SK-N-SH (cell line): ENCODE measurements at regions not wholly inside any gene's neighbourhood (a gene's known extent, or its start where the extent isn't known, plus 50 kb on each side); places are given as distances from the start of the nearest gene placed in this dataset.

ENCODE experiments used
- CTCF ChIA-PET: fragments of 300-600, 350-600 bp; formaldehyde crosslinking; extraction: SDS; loops from one replicate; lab custom pipeline; 2021; lab: Yijun Ruan, JAX
- POLR2A ChIA-PET: fragments of 350-600 bp; sonication (Branson Sonifier 250); formaldehyde crosslinking; extraction: SDS; loops from one replicate; lab custom pipeline; 2020; ENCODE audit warnings: antibody characterized with exemption, inconsistent platforms; lab: Yijun Ruan, JAX
- DNase-seq: peaks from one replicate; pipeline ENCODE4 v3.0.0; 2012
- H2AFZ ChIP-seq: fragments of 200-600 bp; sonication (generic); 2 replicates; pipeline ENCODE4 v1.8.1; 2016; ENCODE audit warnings: antibody characterized with exemption, mild to moderate bottlenecking, low read depth
- H3F3A ChIP-seq: fragments of 200-600 bp; sonication (generic); replicated peaks from 2 replicates; pipeline ENCODE3; 2016; ENCODE audit warnings: antibody characterized with exemption, mild to moderate bottlenecking; ENCODE audit not compliant: insufficient read depth
- H3K27ac ChIP-seq, 2 experiments: fragments of 200-500 bp in 1 of 2; fragments of 200-600 bp in 1 of 2; sonication (Bioruptor generic) in 1 of 2; sonication (generic), shearing (Covaris generic) in 1 of 2; 2 replicates each; pipeline versions ENCODE4 v1.5.1 to v1.6.1; 2014 to 2016; ENCODE audit warnings: low read depth in 2 of 2, inconsistent platforms in 1 of 2, low read length in 1 of 2, mild to moderate bottlenecking in 1 of 2, mixed read lengths in 1 of 2
- H3K27me3 ChIP-seq: fragments of 200-600 bp; sonication (generic), shearing (Covaris generic); 2 replicates; pipeline ENCODE4 v1.6.1; 2016; ENCODE audit warnings: mixed run types; ENCODE audit not compliant: insufficient read depth
- H3K36me3 ChIP-seq, 2 experiments: fragments of 200-500 bp in 1 of 2; fragments of 200-600 bp in 1 of 2; sonication (Bioruptor generic) in 1 of 2; sonication (generic) in 1 of 2; replicated peaks in 1 of 2; 2 replicates each; pipeline versions ENCODE3 to v1.5.1; 2014 to 2016; ENCODE audit warnings: low read length in 1 of 2, mild to moderate bottlenecking in 1 of 2; ENCODE audit not compliant: insufficient read depth in 2 of 2, control insufficient read depth in 1 of 2
- H3K4me1 ChIP-seq, 2 experiments: fragments of 200-500 bp in 1 of 2; fragments of 200-600 bp in 1 of 2; sonication (Bioruptor generic) in 1 of 2; sonication (generic), shearing (Covaris generic) in 1 of 2; 2 replicates each; pipeline versions ENCODE4 v1.5.1 to v1.6.1; 2014 to 2016; ENCODE audit warnings: low read depth in 1 of 2, low read length in 1 of 2, mixed run types in 1 of 2; ENCODE audit not compliant: insufficient read depth in 2 of 2, control insufficient read depth in 1 of 2
- H3K4me2 ChIP-seq: fragments of 200-600 bp; sonication (generic), shearing (Covaris generic); 2 replicates; pipeline ENCODE4 v1.6.1; 2017; ENCODE audit warnings: mixed run types
- H3K4me3 ChIP-seq, 2 experiments: fragments of 200-500 bp in 1 of 2; fragments of 200-600 bp in 1 of 2; sonication (Bioruptor generic) in 1 of 2; sonication (generic), shearing (Covaris generic) in 1 of 2; 2 replicates each; pipeline versions ENCODE4 v1.5.1 to v1.8.1; 2014 to 2016; ENCODE audit warnings: low read depth in 2 of 2, inconsistent platforms in 1 of 2, low read length in 1 of 2, mild to moderate bottlenecking in 1 of 2, mixed read lengths in 1 of 2, moderate library complexity in 1 of 2
- H3K79me2 ChIP-seq: fragments of 200-600 bp; sonication (generic); 2 replicates; pipeline ENCODE4 v1.8.1; 2017; ENCODE audit warnings: mild to moderate bottlenecking; ENCODE audit not compliant: insufficient read depth
- H3K9ac ChIP-seq: fragments of 200-600 bp; sonication (generic); 2 replicates; pipeline ENCODE4 v1.6.1; 2017; ENCODE audit warnings: mixed run types
- H3K9me2 ChIP-seq: fragments of 200-600 bp; sonication (generic); 2 replicates; pipeline ENCODE4 v1.6.1; 2017; ENCODE audit warnings: mixed run types
- H3K9me3 ChIP-seq: fragments of 200-600 bp; sonication (generic); 2 replicates; pipeline ENCODE4 v1.6.1; 2017; ENCODE audit warnings: mixed run types, mild to moderate bottlenecking, moderate library complexity
- H4K20me1 ChIP-seq: fragments of 200-600 bp; sonication (generic); 2 replicates; pipeline ENCODE4 v1.6.1; 2017; ENCODE audit warnings: mild to moderate bottlenecking, mixed run types; ENCODE audit not compliant: insufficient read depth
- CHD2 ChIP-seq: fragments of 150-350 bp; IDR thresholded peaks from 2 replicates; pipeline ENCODE4 v1.6.1; 2018; ENCODE audit warnings: low read length; ENCODE audit not compliant: partially characterized antibody
- EP300 ChIP-seq, 2 experiments: IDR thresholded peaks; 2 replicates each; pipeline versions ENCODE4 v1.4.0 to v1.6.1; 2012; ENCODE audit warnings: borderline replicate concordance in 1 of 2, low read depth in 1 of 2, low read length in 1 of 2
- FOSL2 ChIP-seq: IDR thresholded peaks from 2 replicates; pipeline ENCODE4 v1.4.0; 2012; ENCODE audit warnings: low read depth, mild to moderate bottlenecking, moderate library complexity, borderline replicate concordance
- FOXJ3 ChIP-seq: sonication (generic); formaldehyde crosslinking; IDR thresholded peaks from 2 replicates; pipeline ENCODE4 v1.5.1; 2020; ENCODE audit warnings: mild to moderate bottlenecking, missing genetic modification reagents
- GABPA ChIP-seq: IDR thresholded peaks from 2 replicates; pipeline ENCODE4 v1.4.0; 2012; ENCODE audit warnings: low read depth, mild to moderate bottlenecking
- GATA2 ChIP-seq: sonication (generic); formaldehyde crosslinking; IDR thresholded peaks from 2 replicates; pipeline ENCODE4 v1.5.0; 2020; ENCODE audit warnings: mild to moderate bottlenecking, missing genetic modification reagents
- IRF3 ChIP-seq: fragments of 150-350 bp; IDR thresholded peaks from 2 replicates; pipeline ENCODE4 v1.6.1; 2016; ENCODE audit warnings: mild to moderate bottlenecking, low read depth, low read length
- JUND ChIP-seq: IDR thresholded peaks from 2 replicates; pipeline ENCODE4 v1.4.0; 2012
- MAX ChIP-seq: IDR thresholded peaks from 2 replicates; pipeline ENCODE4 v1.4.0; 2012; ENCODE audit warnings: low read depth
- NFIC ChIP-seq: IDR thresholded peaks from 2 replicates; pipeline ENCODE4 v1.4.0; 2012; ENCODE audit warnings: borderline replicate concordance
- NRF1 ChIP-seq: IDR thresholded peaks from 2 replicates; pipeline ENCODE4 v1.6.1; 2012; ENCODE audit warnings: low read depth, mild to moderate bottlenecking, low read length
- PBX3 ChIP-seq: IDR thresholded peaks from 2 replicates; pipeline ENCODE4; 2012
- RAD21 ChIP-seq: IDR thresholded peaks from 2 replicates; pipeline ENCODE4 v1.6.1; 2012; ENCODE audit warnings: mild to moderate bottlenecking, low read length
- RFX5 ChIP-seq: IDR thresholded peaks from 2 replicates; pipeline ENCODE4 v1.6.1; 2012; ENCODE audit warnings: mild to moderate bottlenecking, improper control_type of control experiment, low read length
- RXRA ChIP-seq: IDR thresholded peaks from 2 replicates; pipeline ENCODE4 v1.4.0; 2012; ENCODE audit warnings: low read depth, mild to moderate bottlenecking, borderline replicate concordance
- SIN3A ChIP-seq: IDR thresholded peaks from 2 replicates; pipeline ENCODE4 v1.6.1; 2012; ENCODE audit warnings: low read depth, mild to moderate bottlenecking, low read length, moderate library complexity, borderline replicate concordance
- TCF12 ChIP-seq: IDR thresholded peaks from 2 replicates; pipeline ENCODE4 v1.4.0; 2012
- TEAD4 ChIP-seq: IDR thresholded peaks from 2 replicates; pipeline ENCODE4 v1.4.0; 2012; ENCODE audit warnings: mild to moderate bottlenecking, borderline replicate concordance; ENCODE audit not compliant: insufficient read depth
- WGBS: methylation state at CpG from one replicate; pipeline ENCODE4 v1.1.6; 2017; ENCODE audit warnings: low lambda C conversion rate; 5-methylcytosine and 5-hydroxymethylcytosine counted together
- TF ChIP-seq, protein P1 (sequence below): fragments of 150-350 bp; IDR thresholded peaks from 2 replicates; pipeline ENCODE4 v1.6.1; 2017; ENCODE audit warnings: antibody characterized with exemption, low read length, low read depth, borderline replicate concordance
- TF ChIP-seq, protein P2 (sequence below): fragments of 200-600 bp; sonication (generic); IDR thresholded peaks from 2 replicates; pipeline ENCODE4 v1.6.1; 2017; ENCODE audit warnings: antibody characterized with exemption, mild to moderate bottlenecking, moderate library complexity

DNA sequence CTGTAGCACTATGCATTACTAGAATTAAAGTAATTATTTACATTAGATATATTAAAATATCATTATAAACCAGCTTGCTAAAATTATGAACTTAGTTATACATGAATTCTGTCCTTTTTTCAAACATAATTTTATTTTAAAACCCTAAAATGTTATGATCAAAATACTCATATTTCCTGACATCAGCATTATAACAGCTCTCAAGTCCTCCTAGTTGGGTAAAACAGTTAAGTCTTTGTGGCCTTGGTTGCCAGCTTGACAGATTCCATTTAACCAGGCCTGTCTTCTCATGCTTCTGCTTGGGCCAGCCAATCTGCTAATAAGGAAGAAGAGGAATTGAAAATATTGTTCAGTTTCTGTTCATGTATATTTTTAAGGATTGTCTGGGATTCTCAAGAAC, 147.9 kb upstream of the SLC35B3 start (continued):
- TF ChIP-seq, protein P1, sequence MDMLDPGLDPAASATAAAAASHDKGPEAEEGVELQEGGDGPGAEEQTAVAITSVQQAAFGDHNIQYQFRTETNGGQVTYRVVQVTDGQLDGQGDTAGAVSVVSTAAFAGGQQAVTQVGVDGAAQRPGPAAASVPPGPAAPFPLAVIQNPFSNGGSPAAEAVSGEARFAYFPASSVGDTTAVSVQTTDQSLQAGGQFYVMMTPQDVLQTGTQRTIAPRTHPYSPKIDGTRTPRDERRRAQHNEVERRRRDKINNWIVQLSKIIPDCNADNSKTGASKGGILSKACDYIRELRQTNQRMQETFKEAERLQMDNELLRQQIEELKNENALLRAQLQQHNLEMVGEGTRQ = no peak
- no peak for TF ChIP-seq JUND
- no peak for TF ChIP-seq EP300 (IDR thresholded peaks at IDR 0.05; ENCODE audit: borderline replicate concordance in 1 of 2, low read depth in 1 of 2, low read length in 1 of 2)
- no peak for TF ChIP-seq RFX5

GRCh38 chr6:8579372-8579771, 144.0 kb upstream of the SLC35B3 start:
- Histone ChIP-seq H4K20me1 (no peaks in the 10 kb centered on the region), H3K27ac (no peak overlapping the region), H3K4me1 (no peaks in the 10 kb centered on the region), H3K36me3 (no peaks in the 10 kb centered on the region), H3K9me3 (no peaks in the 10 kb centered on the region), H3K79me2 (no peaks in the 10 kb centered on the region), H3K9me2 (no peaks in the 10 kb centered on the region), H3K9ac (no peak overlapping the region), H3K4me2 (no peak overlapping the region), H3F3A (no peaks in the 10 kb centered on the region), H2AFZ (no peak overlapping the region), H3K4me3 (no peak overlapping the region), H3K27me3 (no peaks in the 10 kb centered on the region)
- ChIA-PET POLR2A (no interaction called here), CTCF (no interaction called here)
- TF ChIP-seq GATA2 (CRISPR knock-in tag) = no peak
- no peak for TF ChIP-seq RXRA
- TF ChIP-seq NRF1 = no peak
- TF ChIP-seq FOSL2 = no peak
- TF ChIP-seq SIN3A = no peak
- TF ChIP-seq MAX = no peak
- TF ChIP-seq IRF3 = no peak
- no peak for TF ChIP-seq RAD21
- TF ChIP-seq GABPA = no peak
- DNase-seq = no peak
- 31% methylated on average over 1 of the region's 1 CpG for WGBS

DNA sequence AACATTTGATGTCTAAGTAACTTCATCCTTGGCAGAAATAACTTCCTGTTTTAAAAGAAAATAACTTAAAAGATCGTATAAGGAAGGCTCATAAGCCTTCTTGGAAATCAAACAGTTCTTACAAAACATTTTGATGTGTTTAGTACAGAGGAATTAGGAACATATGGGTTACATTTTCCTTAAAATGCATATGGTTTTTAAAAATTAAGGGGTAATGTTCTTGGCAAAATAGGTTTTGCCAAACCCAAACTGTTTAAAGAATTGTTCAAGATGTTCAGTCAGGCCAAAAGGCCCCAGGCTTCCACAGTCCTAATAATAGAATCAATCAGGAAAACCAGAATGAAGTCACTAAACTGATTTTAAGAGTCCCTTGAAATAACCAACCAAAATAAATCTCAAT, 142.7 kb upstream of the SLC35B3 start:
- WGBS = 10% methylated on average over 1 of the region's 1 CpG
- no peak overlapping the region for H3K4me3 ChIP-seq
- no peak for TF ChIP-seq FOXJ3 (CRISPR knock-in tag)
- no peak for TF ChIP-seq IRF3
- TF ChIP-seq NFIC = no peak
- no peak for TF ChIP-seq RFX5
- TF ChIP-seq RAD21 = no peak
- TF ChIP-seq CHD2 = no peak
- no peak for TF ChIP-seq TCF12
- no peak for TF ChIP-seq EP300 (IDR thresholded peaks at IDR 0.05; ENCODE audit: borderline replicate concordance in 1 of 2, low read depth in 1 of 2, low read length in 1 of 2)
- TF ChIP-seq, protein P2, sequence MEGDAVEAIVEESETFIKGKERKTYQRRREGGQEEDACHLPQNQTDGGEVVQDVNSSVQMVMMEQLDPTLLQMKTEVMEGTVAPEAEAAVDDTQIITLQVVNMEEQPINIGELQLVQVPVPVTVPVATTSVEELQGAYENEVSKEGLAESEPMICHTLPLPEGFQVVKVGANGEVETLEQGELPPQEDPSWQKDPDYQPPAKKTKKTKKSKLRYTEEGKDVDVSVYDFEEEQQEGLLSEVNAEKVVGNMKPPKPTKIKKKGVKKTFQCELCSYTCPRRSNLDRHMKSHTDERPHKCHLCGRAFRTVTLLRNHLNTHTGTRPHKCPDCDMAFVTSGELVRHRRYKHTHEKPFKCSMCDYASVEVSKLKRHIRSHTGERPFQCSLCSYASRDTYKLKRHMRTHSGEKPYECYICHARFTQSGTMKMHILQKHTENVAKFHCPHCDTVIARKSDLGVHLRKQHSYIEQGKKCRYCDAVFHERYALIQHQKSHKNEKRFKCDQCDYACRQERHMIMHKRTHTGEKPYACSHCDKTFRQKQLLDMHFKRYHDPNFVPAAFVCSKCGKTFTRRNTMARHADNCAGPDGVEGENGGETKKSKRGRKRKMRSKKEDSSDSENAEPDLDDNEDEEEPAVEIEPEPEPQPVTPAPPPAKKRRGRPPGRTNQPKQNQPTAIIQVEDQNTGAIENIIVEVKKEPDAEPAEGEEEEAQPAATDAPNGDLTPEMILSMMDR = no peak
- TF ChIP-seq NRF1 = no peak
- no peak for TF ChIP-seq PBX3
- no peak for TF ChIP-seq TEAD4
- no peak for TF ChIP-seq JUND
- H3K4me2 ChIP-seq = no peak overlapping the region
- H4K20me1 ChIP-seq = no peaks in the 10 kb centered on the region
- no peaks in the 10 kb centered on the region for H3K27me3 ChIP-seq
- no peak for DNase-seq
- no peak overlapping the region for H3K27ac ChIP-seq
- no peaks in the 10 kb centered on the region for H3F3A ChIP-seq
- H3K36me3 ChIP-seq = no peaks in the 10 kb centered on the region
- no peaks in the 10 kb centered on the region for H3K9me2 ChIP-seq
- no peaks in the 10 kb centered on the region for H3K9me3 ChIP-seq
- no peaks in the 10 kb centered on the region for H3K4me1 ChIP-seq
- ChIA-PET POLR2A (no interaction called here), CTCF (no interaction called here)
- no peaks in the 10 kb centered on the region for H3K79me2 ChIP-seq
- no peak overlapping the region for H2AFZ ChIP-seq
- no peak overlapping the region for H3K9ac ChIP-seq
